Ascending aorta (tissue), 2 donors: ENCODE measurements at regions not wholly inside any gene's neighbourhood (a gene's known extent, or its start where the extent isn't known, plus 50 kb on each side); places are given as distances from the start of the nearest gene placed in this dataset.

Source experiments
- DNase-seq, 2 donors: peaks; one replicate each; pipeline ENCODE4 v3.0.0-alpha.2; 2019; ENCODE audit warnings: low spot score in 2 of 2
- H3K27ac ChIP-seq, 2 donors: fragments of 200-600 bp; sonication (generic); one replicate each; pipeline ENCODE4 v1.5.1; 2016 to 2017; ENCODE audit warnings: mild to moderate bottlenecking in 1 of 2
- H3K27me3 ChIP-seq: fragments of 200-600 bp; sonication (generic); one replicate; pipeline ENCODE4 v1.5.1; 2017
- H3K36me3 ChIP-seq, 2 donors: fragments of 200-600 bp; sonication (generic); one replicate each; pipeline ENCODE4 v1.5.1; 2016
- H3K4me1 ChIP-seq, 2 donors: fragments of 200-600 bp; sonication (generic); one replicate each; pipeline ENCODE4 v1.5.1; 2016 to 2017; ENCODE audit warnings: mild to moderate bottlenecking in 1 of 2
- H3K4me3 ChIP-seq, 2 donors: fragments of 200-600 bp; sonication (generic); one replicate each; pipeline ENCODE4 v1.5.1; 2016 to 2017; ENCODE audit warnings: mild to moderate bottlenecking in 1 of 2
- H3K9me3 ChIP-seq, 2 donors: fragments of 200-600 bp; sonication (generic); one replicate each; pipeline ENCODE4 v1.5.1; 2016
- intact Hi-C: fragments of 100-400 bp; cut with DNase I; formaldehyde crosslinking; loops from one replicate; pipeline ENCODE4 v1.15.1; 2023
- TF ChIP-seq, protein P1 (sequence below), 3 experiments: fragments of 200-600 bp in 2 of 3; fragments of 450-650 bp in 1 of 3; sonication (generic) in 2 of 3; IDR thresholded peaks; one replicate each; pipeline ENCODE4 v1.5.1; 2016 to 2019; ENCODE audit warnings: antibody characterized with exemption in 3 of 3, mild to moderate bottlenecking in 1 of 3, moderate library complexity in 1 of 3

DNA sequence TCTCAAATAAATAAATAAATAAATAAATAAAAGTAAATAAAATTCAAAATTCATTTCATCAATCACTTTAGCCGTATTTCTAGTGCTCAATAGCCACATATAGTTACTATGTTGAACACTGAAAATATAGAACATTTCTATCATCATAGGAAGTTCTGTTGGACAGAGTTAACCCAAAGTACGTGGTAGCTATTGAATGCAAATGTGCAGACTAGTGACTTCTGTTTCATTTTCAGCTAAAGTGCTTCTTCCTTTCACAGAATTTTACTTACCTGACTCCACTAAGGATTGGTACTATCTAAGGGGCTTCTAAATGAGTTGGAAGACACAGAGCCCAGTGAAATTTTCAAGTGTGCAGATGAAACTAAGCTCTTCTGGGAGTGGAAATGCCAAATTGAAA lies 1208.3 kb downstream of the MAT2B start:
- TF ChIP-seq, protein P1, sequence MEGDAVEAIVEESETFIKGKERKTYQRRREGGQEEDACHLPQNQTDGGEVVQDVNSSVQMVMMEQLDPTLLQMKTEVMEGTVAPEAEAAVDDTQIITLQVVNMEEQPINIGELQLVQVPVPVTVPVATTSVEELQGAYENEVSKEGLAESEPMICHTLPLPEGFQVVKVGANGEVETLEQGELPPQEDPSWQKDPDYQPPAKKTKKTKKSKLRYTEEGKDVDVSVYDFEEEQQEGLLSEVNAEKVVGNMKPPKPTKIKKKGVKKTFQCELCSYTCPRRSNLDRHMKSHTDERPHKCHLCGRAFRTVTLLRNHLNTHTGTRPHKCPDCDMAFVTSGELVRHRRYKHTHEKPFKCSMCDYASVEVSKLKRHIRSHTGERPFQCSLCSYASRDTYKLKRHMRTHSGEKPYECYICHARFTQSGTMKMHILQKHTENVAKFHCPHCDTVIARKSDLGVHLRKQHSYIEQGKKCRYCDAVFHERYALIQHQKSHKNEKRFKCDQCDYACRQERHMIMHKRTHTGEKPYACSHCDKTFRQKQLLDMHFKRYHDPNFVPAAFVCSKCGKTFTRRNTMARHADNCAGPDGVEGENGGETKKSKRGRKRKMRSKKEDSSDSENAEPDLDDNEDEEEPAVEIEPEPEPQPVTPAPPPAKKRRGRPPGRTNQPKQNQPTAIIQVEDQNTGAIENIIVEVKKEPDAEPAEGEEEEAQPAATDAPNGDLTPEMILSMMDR (IDR thresholded peaks at IDR 0.05) = no peak
- Histone ChIP-seq H3K4me3 (no peak overlapping the region), H3K27me3 (no peaks in the 10 kb centered on the region), H3K36me3 (no peaks in the 10 kb centered on the region), H3K4me1 (no peaks in the 10 kb centered on the region), H3K27ac (no peak overlapping the region), H3K9me3 (no peaks in the 10 kb centered on the region)
- intact Hi-C loops = no loop called here
- DNase-seq = no peak

DNA sequence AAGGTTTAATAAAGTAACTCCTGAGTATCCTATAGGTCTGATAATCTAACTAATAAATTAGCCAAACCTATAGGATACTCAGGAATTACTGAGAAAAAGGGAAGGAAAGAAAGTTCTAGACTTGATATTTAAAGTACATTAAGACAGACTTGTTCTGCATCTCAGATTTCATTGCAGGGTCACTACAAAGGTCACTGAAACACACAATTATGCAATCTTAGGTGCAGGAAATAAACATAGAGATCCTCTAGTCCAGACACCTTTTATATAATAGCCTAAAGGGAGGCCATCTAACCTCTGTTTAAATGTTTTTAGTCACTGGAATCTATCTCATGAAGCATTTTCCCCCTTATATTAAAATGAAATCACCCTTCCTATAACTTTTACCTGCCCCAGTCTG lies 1215.7 kb downstream of the MAT2B start:
- H3K27me3 ChIP-seq = no peaks in the 10 kb centered on the region
- intact Hi-C loops = no loop called here
- H3K9me3 ChIP-seq = no peaks in the 10 kb centered on the region
- no peaks in the 10 kb centered on the region for H3K36me3 ChIP-seq
- H3K4me1 ChIP-seq = no peaks in the 10 kb centered on the region
- DNase-seq = no peak
- TF ChIP-seq, protein P1 (IDR thresholded peaks at IDR 0.05) = no peak
- no peak overlapping the region for H3K27ac ChIP-seq
- no peak overlapping the region for H3K4me3 ChIP-seq

DNA sequence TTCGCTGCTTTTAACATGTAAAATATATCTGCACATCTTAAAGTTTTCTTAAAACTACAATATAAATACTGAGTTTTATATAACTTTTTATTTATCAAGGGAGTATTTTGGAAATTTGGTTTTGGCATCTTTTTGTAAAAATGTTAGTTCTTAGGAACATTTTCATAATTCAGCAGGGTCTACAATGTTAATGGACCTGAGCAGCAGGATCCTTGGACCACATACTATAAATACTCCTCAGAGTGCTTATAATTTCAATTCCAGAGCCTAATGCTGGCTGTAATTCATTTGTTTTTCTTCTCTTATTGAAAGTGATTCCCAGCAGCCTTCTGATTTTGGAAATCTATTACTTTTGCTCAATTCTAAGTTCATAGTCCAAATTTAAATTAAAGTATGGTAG lies 1216.2 kb downstream of the MAT2B start:
- no peaks in the 10 kb centered on the region for H3K4me1 ChIP-seq
- H3K9me3 ChIP-seq = no peaks in the 10 kb centered on the region
- H3K36me3 ChIP-seq = no peaks in the 10 kb centered on the region
- no peak for DNase-seq
- TF ChIP-seq, protein P1 (IDR thresholded peaks at IDR 0.05) = no peak
- no peak overlapping the region for H3K27ac ChIP-seq
- intact Hi-C loops = no loop called here
- H3K4me3 ChIP-seq = no peak overlapping the region
- no peaks in the 10 kb centered on the region for H3K27me3 ChIP-seq

DNA sequence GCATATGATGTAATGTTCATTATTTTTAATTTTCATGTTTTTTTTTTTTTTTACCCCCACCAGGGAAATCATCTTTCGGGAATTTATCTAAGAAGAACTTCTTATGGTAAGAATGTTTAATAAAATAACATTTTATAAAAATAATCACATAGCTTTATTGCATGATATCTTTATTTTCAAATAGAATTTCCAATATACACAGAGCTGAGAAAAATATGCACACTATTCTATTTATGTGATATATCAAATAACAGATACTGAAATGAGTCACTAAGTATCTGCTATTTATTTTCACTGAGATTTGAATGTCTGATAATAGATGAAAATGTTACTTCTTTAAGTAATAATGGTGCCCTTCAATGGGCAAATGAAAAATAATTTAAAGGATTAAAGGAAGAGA lies 1217.3 kb downstream of the MAT2B start:
- Histone ChIP-seq H3K36me3 (no peaks in the 10 kb centered on the region), H3K4me1 (no peaks in the 10 kb centered on the region), H3K27me3 (no peaks in the 10 kb centered on the region), H3K4me3 (no peak overlapping the region), H3K9me3 (no peaks in the 10 kb centered on the region), H3K27ac (no peak overlapping the region)
- no peak for DNase-seq
- intact Hi-C loops = no loop called here
- TF ChIP-seq, protein P1 (IDR thresholded peaks at IDR 0.05) = no peak

DNA sequence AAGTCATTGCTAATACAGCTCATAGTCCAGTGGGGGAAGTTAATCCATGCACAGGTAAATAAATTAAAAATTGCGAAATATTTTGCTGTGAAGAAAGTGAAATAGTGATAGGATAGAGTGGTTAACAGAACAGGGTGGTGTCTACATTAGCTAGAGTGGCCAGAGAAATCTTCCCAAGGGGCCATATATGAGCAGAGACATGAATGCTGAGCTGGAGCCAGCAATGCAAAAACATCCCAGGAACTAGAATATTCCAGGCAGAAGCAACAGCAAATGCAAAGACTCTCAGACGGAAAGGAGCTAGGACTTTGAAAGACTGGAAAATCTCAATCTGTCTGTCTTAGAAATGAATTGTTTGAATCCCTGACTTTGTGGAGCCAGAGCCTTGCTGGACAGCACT lies 1221.6 kb downstream of the MAT2B start:
- Histone ChIP-seq H3K4me3 (no peak overlapping the region), H3K27ac (no peak overlapping the region), H3K4me1 (no peaks in the 10 kb centered on the region), H3K36me3 (no peaks in the 10 kb centered on the region), H3K27me3 (no peaks in the 10 kb centered on the region), H3K9me3 (no peaks in the 10 kb centered on the region)
- intact Hi-C loops = no loop called here
- DNase-seq = no peak
- TF ChIP-seq, protein P1 (IDR thresholded peaks at IDR 0.05) = no peak

DNA sequence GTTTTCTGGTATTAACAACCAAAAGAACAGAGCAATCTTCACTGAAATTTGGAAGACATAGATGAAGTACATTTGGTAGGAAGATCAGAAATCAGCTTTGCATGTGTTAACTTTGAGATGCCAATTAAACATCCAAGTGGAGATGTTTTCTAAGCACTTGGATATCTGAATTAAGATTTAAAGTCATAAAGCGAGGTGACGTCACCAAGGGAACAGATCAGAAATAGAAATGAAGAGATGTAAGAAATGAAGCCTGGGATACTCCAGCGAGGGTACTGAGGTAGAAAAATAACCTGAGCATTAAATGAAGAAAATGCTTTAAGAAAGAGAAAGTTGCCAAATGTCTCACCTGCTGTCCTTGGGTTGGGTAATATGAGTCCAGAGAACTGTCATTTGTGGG lies 1223.3 kb downstream of the MAT2B start:
- no peaks in the 10 kb centered on the region for H3K9me3 ChIP-seq
- intact Hi-C loops = no loop called here
- no peak overlapping the region for H3K27ac ChIP-seq
- DNase-seq = no peak
- H3K36me3 ChIP-seq = no peaks in the 10 kb centered on the region
- TF ChIP-seq, protein P1 (IDR thresholded peaks at IDR 0.05) = no peak
- no peaks in the 10 kb centered on the region for H3K27me3 ChIP-seq
- no peaks in the 10 kb centered on the region for H3K4me1 ChIP-seq
- H3K4me3 ChIP-seq = no peak overlapping the region
